ENCODE measurements at regions not wholly inside any gene's neighbourhood (a gene's known extent, or its start where the extent isn't known, plus 50 kb on each side); places are given as distances from the start of the nearest gene placed in this dataset.

DNA sequence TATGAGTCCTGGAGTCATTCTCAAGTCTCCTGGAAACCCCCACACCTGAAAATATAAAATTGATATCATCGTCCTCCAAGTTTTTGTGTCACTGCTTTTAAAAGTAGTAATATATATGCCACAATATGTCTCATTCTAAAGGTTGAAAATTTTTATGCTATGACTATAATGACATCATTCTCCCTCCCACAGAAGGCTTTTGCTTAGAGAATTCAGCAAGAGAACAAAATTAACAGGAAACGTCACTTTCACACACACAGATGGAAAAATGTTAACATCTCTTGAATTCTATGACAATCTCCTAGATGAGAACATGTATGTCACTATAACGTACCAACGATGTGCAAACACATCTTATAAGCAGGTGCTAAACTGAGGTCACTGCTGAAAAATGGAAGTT lies 498.3 kb downstream of the FOXG1 start:
- no peak for DNase-seq (ENCODE audit: low read depth)
- no peak overlapping the region for H3K4me3 ChIP-seq (ENCODE audit: low read length)
- TF ChIP-seq, protein P1, sequence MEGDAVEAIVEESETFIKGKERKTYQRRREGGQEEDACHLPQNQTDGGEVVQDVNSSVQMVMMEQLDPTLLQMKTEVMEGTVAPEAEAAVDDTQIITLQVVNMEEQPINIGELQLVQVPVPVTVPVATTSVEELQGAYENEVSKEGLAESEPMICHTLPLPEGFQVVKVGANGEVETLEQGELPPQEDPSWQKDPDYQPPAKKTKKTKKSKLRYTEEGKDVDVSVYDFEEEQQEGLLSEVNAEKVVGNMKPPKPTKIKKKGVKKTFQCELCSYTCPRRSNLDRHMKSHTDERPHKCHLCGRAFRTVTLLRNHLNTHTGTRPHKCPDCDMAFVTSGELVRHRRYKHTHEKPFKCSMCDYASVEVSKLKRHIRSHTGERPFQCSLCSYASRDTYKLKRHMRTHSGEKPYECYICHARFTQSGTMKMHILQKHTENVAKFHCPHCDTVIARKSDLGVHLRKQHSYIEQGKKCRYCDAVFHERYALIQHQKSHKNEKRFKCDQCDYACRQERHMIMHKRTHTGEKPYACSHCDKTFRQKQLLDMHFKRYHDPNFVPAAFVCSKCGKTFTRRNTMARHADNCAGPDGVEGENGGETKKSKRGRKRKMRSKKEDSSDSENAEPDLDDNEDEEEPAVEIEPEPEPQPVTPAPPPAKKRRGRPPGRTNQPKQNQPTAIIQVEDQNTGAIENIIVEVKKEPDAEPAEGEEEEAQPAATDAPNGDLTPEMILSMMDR (IDR thresholded peaks at IDR 0.05; ENCODE audit: insufficient read depth, low read depth, low read length, missing control alignments): no peak

DNA sequence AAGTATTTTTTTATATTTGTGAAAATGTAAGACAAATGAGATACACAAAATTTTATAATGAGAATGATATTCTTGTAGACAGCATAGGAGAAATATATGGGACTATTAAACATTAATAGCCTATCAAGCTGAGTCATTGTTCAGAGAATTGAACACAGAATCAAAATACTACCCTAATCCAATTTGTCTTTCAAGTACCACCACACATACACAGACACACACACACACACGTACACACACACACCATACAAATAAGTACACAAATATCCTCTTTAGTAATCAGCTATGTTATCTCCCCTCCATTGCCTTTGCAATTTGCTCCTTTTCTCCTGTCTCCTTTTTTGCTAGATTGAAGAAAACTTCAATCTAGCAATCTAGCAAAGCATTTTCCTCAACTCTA lies 499.3 kb downstream of the FOXG1 start:
- TF ChIP-seq, protein P1 (IDR thresholded peaks at IDR 0.05; ENCODE audit: insufficient read depth, low read depth, low read length, missing control alignments): no peak
- no peak overlapping the region for H3K4me3 ChIP-seq (ENCODE audit: low read length)
- no peak for DNase-seq (ENCODE audit: low read depth)

- DNase-seq (ENCODE audit: low read depth): no peak
- TF ChIP-seq, protein P1 (IDR thresholded peaks at IDR 0.05; ENCODE audit: insufficient read depth, low read depth, low read length, missing control alignments): no peak
- H3K4me3 ChIP-seq (ENCODE audit: low read length): no peak overlapping the region
These were observed 505.1 kb downstream of the FOXG1 start for GRCh38 chr14:29271669-29272068.

DNA sequence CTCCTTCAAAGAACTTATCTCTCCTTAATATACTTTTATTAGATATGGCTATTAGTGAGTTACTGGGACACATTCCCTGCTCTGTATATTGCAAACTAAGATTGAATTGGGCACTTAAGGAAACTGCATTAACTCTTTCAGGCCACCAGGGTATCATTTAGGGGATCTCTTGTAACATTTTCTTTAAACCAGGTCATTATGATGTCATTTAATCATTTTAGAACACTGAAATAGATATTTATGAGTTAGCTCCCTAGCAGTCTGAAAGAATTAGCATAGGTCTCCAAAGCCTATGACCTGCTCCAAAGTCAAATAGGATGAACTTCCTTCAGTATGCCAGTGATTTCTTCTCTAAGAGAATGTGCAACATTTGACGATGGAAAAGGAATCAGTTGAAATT lies 506.9 kb downstream of the FOXG1 start:
- no peak for DNase-seq (ENCODE audit: low read depth)
- TF ChIP-seq, protein P1 (IDR thresholded peaks at IDR 0.05; ENCODE audit: insufficient read depth, low read depth, low read length, missing control alignments): no peak
- H3K4me3 ChIP-seq (ENCODE audit: low read length): no peak overlapping the region

DNA sequence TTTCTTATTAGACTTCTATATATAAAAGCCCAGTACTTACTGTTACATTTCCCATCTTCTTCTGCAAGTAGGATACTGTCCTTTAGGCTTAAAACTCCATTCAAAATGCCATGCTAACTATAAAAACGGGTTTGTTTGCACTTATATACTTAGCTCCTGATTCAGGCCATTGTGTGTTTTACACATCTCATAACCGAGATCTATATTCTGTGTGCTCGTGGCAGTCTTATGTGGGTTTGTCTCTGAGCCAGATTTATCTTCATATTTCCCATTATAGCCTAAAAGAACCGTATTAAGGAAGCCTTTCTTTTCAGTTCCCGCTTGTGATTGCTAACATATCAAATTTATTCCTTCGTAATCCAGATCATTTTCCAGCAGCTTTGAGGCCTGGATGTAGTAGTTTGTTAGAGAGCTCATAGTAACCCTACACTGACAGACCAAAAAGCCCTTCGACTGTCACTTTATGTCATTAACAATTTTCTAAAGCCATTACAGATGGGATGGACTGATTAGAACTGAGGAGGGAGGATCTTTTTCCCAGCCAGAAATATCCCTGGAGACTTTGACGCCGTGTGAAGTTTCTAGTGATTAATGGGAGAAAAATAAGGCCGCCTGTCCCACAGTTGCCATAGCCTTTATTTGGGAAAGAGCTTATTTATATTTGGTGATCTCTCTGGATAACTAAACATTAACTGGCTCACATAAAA lies 508.5 kb downstream of the FOXG1 start:
- no peak overlapping the region for H3K4me3 ChIP-seq (ENCODE audit: low read length)
- TF ChIP-seq, protein P1 (IDR thresholded peaks at IDR 0.05; ENCODE audit: insufficient read depth, low read depth, low read length, missing control alignments): no peak
- no peak for DNase-seq (ENCODE audit: low read depth)

GRCh38 chr14:29278301-29279263 lies 512.0 kb downstream of the FOXG1 start:
- H3K4me3 ChIP-seq (ENCODE audit: low read length): no peak overlapping the region
- no peak for DNase-seq (ENCODE audit: low read depth)
- TF ChIP-seq, protein P1 (IDR thresholded peaks at IDR 0.05; ENCODE audit: insufficient read depth, low read depth, low read length, missing control alignments): no peak
